Fibroblast of the aortic adventitia (primary cell): ENCODE measurements at regions not wholly inside any gene's neighbourhood (a gene's known extent, or its start where the extent isn't known, plus 50 kb on each side); places are given as distances from the start of the nearest gene placed in this dataset.
A peak's percentile ranks its signal among the peaks of the same experiment; 100 is the strongest.
"Not testable (repeated sequence)": the region's sequence is repeated elsewhere in the genome, so short reads cannot be mapped to it uniquely, and the experiment has no call there.

Experiments used
- DNase-seq: peaks from one replicate; pipeline ENCODE4 v3.0.0-alpha.2; 2010; ENCODE audit warnings: low read depth
- H3K4me3 ChIP-seq: 2 replicates; pipeline ENCODE4 v1.5.1; 2011; ENCODE audit warnings: low read depth, mild to moderate bottlenecking, control low read depth, low read length, moderate library complexity
- CTCF ChIP-seq: IDR thresholded peaks from 2 replicates; pipeline ENCODE4 v1.5.1; 2011; ENCODE audit warnings: mild to moderate bottlenecking, low read length, control low read depth, inconsistent platforms; ENCODE audit not compliant: insufficient read depth

- peak; percentile 45 for DNase-seq
- peak; percentile 5 for TF ChIP-seq CTCF
- peak overlapping the region; percentile 43 for H3K4me3 ChIP-seq
These were observed 54.8 kb upstream of the TUBA3E start for GRCh38 chr2:130252880-130253645.

- H3K4me3 ChIP-seq, result no peak overlapping the region
- no peak for DNase-seq
These were observed 53.8 kb upstream of the TUBA3E start for GRCh38 chr2:130251873-130252620.

GRCh38 chr2:130251535-130251872, 53.3 kb upstream of the TUBA3E start:
- no peak for DNase-seq
- no peak for TF ChIP-seq CTCF

More at GRCh38 chr2:130251873-130252620, 53.8 kb upstream of the TUBA3E start:
- TF ChIP-seq CTCF, result no peak

GRCh38 chr2:130248355-130248754, 50.1 kb upstream of the TUBA3E start:
- not testable (repeated sequence) for DNase-seq, H3K4me3 ChIP-seq

More at GRCh38 chr2:130251535-130251872, 53.3 kb upstream of the TUBA3E start:
- H3K4me3 ChIP-seq, result no peak overlapping the region
